DMS 273 treated with DMSO at 0.1 percent for 48 hours (cell line): ENCODE measurements at regions not wholly inside any gene's neighbourhood (a gene's known extent, or its start where the extent isn't known, plus 50 kb on each side); places are given as distances from the start of the nearest gene placed in this dataset.
"Not testable (repeated sequence)": the region's sequence is repeated elsewhere in the genome, so short reads cannot be mapped to it uniquely, and the experiment has no call there.

Experiments
- DNase-seq: peaks from one replicate; lab custom pipeline; 2025; lab: John Stamatoyannopoulos, UW

DNA sequence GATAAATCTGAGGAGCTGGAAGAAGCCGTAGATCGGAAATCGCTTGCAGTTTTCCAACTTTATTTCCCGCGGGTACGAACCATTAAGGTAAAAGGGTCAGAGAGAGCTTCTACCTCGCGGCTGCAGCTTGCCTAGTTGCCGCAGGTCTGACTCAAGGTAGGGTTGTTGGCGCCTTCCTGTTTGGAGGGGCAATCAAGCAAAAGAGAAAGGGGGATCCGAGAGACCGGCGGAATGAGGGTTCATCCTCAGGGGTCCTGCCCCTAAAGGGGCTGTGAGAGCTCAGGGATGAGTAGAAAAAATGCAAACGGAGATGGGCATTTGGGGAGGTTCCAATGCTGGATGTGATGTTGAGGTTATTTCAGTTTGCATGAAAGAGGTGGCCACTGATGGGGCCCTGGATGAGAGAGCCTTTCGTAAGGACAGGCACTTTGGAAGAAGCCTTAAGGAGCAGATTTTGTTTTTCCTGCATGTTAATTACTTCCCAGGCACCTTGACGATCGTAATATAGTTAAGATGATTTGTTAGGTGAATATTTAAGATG, 265.4 kb downstream of the CGGBP1 start:
- no peak for DNase-seq

DNA sequence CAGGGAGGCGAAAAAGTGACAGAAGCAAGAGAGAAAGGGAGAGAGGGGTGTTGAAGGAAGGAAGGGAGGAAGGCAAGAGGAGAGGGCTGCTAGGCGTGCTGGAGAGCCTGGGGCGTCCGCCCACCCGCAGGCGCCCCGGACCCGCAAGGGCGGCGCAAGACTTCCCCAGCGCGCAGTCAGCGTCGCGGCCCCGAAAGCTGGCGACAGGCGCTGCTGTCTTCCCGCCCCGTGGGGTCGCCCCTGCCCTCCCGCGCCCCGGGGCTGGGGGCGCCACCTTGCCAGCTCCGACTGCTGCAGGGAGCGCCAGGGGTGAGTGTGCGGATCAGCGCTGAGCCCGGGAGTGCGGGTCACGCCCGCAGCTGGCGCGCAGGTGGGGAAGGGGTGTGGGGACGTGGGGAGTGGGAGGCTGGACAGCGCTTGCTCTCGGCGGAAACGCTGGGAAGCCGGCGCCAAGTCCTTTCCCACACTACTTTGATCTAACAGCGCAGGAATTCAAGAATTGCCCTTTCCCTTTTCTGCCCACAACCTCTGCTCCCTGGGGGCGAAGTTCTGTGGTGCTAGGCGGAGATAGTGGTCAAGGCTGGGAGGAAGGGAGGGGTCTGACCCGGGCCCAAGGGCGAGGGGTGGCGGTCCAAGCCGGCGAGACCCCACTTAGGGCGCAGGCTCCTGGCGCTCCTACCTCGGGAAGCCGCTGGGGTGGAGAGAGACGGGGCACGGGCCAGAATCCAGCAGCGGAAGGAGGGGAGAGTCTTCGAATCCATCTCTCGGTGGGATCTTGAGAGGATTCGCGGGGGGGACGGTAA, 266.1 kb downstream of the CGGBP1 start, which contains the start of gene HTR1F:
TSS of gene HTR1F (plus strand) at position 173 of the 803 bp plus-strand sequence.
- DNase-seq, result no peak

DNA sequence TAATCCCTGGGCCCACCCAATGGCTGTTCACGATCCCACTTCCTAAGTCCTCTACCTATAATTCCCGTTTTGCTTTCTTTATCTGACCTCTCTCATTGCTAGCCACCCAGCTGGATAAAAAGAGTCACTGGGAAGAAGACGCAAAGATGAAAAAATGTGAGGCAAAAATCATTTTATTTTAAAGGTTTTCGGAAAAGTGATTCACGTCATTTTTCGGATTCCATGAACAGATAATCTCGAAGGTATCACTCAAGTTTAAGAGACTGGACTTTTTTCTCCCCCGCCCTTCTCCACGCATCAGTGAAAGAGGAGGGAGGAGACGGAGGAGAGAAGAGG, 266.6 kb downstream of the CGGBP1 start:
- no peak for DNase-seq

DNA sequence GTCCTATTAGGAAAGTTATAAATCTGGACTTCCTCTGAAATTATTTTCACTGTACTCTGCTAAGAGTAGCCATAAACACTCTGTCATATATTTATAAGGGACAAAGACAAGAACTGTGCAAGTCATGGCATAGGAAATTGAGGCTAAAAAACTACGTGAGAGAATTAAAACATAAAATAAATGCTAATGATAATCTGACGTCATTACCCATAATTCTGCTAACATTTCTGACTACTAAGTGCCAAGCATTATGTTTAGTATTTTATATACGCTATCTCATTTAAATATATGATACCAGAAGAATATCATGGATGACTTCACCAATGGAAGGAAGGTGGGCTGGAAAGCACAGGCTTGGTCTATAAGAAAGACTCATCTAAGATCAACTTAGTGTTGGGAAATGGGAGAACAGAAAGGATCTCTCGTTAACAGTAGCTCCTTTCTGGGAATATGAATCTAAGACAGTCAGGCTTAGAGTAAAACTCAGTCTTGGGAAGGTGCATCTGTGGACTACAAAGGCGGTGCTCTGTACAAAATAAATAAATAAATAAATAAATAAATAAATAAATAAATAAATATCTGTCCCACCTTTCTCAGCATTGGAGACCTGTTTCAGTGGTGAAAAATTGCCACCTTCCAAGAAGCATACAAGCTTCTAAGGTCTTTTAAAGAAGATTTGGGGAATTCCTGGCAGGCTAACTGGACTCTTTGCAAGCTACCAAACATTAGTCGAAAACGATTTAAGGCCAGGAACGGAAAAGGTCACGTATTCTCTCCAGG, 267.4 kb downstream of the CGGBP1 start:
- no peak for DNase-seq

DNA sequence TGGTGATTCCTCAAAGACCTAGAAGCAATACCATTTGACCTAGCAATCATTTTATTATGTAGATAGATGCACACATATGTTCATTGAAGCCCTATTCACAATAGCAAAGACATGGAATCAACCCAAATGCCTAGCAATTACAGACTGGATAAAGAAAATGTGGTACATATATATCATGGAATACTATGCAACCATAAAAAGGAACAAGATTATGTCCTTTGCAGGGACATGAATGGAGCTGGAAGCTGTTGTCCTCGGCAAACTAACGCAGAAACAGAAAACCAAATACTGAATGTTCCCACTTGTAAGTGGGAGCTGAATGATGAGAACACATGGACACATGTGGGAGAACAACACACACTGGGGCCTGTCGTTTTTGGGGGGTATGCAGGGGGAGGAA, 269.8 kb downstream of the CGGBP1 start:
- not testable (repeated sequence) for DNase-seq

DNA sequence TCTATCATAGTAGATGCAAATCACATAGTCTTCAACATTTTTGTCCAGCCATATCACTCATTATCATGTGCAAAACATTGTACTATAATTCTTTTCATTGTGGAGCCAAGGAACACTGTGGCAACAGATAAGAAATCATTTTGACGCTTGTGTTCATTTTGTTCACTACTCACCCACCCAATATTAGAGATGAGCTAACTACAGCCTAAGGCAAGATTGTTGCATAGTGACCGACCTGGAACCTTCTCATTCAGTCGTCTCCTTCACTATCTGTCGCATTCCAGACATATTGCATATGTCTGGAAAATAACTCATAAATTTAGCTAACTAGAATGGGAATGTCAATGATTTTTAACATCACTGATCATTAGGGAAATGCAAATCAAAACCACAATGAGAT, 270.3 kb downstream of the CGGBP1 start:
- DNase-seq, result no peak

DNA sequence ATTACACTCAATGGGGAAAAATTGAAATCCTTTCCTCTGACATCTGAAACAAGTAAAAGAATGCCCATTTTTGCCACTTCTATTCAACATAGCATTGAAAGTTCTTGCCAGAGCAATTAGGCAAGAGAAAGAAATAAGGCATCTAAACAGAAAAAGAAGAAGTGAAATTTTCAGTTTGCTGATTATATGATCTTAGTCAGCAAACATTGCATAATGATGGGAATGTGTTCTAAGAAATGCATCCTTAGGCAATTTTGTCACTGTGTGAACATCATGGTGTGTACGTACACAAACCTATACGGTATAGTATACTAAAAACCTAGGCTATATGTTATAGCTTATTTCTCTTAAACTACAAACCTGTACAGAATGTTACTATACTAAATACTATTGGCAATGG, 278.0 kb downstream of the CGGBP1 start:
- DNase-seq, result no peak

DNA sequence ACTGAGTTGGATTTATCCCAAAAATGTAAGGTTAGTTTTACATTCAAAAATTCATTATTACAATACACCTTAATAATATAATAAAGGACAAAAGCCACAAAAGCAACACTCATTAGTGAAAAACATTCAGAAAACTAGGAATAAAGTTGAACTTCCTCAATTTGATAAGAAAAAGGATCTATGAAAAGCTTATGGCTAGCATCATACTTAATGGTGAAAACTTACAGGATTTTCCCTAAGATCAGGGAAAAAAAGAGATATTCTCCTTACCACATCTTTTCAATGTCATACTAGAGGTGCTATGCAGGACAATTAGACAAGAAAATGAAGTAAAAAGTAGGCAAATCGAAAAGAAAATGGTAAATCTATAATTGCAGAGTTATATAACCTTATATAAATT, 279.9 kb downstream of the CGGBP1 start:
- no peak for DNase-seq

DNA sequence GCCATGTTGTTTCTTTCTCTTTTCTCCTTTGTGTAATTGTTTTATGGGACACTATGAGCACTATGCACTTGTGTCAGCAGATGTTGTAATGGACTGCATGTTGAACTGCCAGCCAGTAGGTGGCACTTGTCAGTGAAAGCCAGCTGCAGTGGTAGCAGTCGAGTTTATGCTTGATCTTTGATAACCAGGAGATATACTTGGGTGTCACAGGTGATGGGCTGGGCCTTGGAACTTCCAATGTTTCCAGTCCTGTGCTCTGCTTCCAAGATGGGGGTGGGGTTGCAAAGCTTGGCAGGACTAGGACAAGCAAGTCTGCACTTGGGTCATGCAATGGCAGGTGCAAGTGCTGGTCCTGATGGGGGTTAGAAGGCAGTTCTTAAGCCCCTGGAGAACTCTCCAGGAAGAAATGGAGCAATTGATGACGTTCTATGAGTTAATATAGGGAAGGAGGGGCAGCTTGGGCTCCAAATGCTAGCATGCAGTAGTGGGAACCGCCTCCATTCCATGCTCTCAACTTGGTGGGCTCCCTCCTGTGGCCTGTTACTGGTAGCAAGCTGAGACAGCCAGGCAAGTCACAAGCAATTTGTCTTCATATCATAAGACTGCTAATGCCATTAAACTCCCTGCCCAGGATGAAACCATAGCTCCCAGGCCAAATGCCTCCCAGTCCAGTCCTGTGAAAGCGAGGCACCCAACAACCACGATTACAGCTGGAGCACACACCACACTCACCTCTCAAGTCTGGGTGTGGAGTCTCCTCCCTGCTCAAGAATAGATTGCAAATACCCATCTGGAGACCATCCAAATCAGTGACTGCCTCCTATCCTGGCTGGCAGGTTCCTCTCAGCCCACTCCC, 287.2 kb downstream of the CGGBP1 start:
- DNase-seq, result no peak

DNA sequence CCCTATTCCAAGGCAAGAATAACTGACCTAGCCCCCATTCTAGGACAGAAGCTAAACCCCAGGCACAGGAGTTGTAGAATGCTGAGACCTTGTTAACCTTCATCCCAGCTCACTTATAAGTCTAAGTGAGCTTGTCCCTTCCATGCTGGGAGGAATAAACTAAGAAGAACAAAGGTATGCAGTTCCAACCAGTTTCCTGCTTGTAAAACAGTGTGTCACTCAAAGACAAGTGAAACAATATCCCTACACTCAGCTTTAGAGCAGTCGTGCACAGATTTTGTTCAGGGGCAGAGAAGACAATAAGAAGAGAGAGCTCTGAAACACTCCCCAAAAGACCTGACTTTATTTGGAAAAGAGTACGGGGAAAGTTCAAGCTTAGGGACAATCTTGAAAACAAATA, 292.1 kb downstream of the CGGBP1 start:
- no peak for DNase-seq

DNA sequence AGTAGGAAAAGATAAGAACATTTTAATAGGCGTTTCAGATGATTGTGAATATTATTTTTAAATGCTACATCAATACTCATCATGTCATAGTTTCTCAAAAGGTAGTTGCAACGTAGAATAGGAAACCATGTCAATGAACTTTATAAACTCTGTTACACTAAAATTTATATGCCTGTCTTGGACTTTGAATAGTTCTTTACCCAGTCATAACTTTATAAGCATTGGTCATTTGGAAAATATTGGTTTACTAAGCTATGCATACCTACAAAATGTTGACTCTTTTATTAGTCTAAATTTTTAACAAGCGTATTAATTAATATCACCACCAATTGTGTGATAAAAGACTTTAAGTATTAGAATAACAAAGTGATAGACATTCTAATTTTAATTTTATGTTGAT, 293.5 kb downstream of the CGGBP1 start:
- no peak for DNase-seq

DNA sequence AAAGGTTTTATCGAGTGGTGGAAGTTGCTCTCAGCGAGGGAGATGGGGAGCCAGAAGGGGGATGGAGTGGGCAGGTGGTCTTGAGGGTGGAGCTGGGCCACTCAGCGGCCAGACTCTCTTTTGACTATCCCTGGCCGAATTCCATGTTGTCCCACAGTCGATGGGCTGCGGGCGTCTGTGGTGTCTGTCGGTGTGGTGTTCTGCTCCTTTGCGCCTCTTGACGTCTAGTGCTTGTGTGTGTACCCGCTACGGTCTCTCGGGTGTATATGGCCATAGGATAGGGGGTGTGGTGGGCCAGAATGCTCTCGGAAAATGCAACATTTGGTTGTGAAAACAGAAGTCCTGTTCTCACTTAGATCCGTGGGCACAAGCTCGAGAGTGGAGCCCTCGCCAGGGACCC, 297.0 kb downstream of the CGGBP1 start:
- DNase-seq, result no peak

DNA sequence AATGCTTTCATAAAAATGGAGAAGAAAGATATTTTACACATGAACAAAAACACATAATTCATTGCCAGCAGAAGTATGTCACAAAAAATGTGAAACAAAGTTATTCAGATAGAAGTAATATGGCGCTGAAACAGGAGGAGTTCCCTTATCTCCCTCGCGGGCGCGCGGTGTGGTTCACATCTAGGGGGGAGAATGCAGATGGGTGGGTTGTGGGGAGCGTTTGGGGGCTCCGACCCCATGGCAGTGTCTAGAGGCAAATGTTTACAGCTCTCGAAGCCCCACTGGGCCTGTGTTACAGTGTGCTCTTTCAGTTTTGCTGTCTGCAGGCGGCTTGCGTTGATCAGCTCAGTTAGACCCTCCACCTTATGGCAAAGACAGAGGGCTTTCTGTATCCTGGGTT, 297.5 kb downstream of the CGGBP1 start:
- DNase-seq, result no peak

DNA sequence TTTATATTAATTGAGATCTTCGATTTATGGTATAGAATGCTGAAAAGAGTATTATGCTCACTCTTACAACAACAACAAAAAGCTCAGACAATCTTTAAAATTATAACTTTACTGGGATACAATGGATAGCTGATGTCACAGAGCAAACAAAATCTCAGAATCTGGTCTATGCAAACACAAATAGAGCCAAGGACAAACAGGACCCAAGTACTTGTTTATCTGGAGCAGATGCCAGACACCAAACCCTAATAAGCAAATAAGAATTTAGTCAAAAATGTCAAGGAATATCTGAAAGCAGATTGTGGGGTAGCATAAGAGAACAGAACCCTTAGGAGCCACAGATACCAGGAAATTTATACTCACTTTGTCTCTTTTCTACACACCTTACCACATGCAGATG, 302.2 kb downstream of the CGGBP1 start:
- DNase-seq, result no peak

DNA sequence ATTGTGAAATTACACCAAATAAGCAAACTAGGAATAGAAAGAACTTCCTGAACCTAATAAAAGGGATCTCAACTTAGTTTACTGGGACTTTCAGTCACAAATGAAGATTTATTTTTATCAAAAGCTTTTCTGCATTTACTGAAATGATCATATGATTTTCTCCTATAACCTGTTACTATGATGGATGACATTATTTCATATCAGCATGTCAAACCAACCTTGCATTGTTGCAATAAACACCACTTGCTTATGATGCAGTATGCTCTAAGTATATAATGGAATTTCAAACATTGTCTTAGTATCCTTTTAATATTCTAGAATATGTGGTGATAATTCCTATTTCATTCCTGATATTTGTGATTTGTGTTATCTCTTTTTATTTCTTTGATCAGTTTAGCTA, 303.0 kb downstream of the CGGBP1 start:
- DNase-seq, result no peak

DNA sequence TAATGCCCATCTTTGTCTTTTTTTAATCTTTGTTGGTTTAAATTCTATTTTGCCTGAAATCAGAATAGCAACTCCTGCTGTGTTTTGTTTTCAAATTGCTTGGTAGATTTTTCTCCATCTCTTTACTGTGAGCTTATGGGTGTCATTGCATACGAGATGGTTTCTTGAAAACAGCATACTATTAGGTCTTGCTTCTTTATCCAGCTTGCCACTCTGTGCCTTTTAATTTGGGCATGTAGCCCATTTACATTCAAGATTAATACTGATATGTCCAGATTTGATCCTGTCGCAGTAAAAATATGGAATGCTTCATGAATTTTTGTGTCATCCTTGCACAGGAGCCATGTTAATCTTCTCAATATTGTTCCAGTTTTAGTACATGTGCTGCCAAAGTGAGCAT, 316.6 kb downstream of the CGGBP1 start:
- DNase-seq, result no peak

DNA sequence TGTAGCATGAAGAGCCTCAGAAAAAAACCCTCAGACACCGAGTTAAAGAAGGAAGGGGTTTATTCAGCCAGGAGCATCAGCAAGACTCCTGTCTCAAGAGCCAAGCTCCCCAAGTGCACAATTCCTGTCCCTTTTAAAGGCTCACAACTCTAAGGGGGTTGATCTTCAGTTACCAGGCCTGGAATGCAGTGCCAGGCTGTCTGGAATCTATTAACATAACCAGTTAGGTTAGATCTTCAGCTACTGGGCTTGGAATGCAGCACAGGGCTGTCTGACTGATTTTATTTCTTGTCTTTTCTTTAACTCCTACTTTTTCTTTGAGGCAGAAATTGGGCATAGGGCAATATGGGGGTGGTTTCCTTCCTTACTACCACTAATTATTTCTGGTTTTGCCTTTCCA, 317.9 kb downstream of the CGGBP1 start:
- not testable (repeated sequence) for DNase-seq

DNA sequence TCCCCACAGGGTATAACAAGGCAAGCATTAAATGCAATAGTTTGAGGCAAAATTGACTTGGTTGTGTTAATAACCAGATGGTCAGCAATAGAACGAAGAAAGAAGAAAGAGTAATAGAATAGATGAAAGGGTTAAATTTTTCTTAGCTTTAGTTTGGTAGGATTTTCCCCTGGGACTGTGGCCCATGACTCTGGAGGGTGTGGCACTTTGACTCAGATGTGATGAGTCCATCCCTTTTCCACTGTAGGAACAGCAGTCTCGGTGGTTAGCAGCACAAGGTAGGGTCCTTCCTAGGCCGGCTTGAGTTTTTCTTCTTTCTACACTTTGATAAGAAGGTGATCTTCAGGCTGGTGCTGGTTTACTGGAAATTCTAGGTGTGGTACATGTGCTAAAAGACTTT, 321.0 kb downstream of the CGGBP1 start:
- DNase-seq, result not testable (repeated sequence)

DNA sequence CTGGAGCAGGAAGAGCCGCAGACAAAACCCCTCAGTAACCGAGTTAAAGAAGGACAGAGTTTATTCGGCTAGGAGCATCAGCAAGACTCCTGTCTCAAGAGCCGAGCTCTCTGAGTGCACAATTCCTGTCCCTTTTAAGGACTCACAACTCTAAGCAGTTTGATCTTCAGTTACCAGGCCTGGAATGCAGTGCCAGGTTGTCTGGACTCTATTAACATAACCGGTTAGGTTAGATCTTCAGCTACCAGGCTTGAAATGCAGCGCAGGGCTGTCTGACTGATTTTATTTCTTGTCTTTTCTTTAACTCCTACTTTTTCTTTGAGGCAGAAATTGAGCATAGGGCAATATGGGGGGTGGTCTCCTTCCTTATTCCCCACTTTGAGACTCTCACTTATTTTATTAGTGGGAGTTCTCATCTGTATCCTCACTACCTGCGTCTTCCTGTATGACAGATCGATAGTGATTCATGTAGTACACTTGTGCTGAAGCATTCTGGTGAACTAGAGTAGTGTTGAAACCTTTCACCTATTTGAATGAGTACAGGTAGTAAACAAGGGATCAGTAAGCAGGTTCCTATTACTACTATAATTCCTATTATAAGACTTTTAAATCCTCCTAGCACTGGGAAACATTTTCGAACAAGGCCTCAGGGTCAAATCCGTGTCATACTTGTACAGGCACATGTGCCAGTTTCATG, 325.0 kb downstream of the CGGBP1 start:
- DNase-seq, result no peak

DNA sequence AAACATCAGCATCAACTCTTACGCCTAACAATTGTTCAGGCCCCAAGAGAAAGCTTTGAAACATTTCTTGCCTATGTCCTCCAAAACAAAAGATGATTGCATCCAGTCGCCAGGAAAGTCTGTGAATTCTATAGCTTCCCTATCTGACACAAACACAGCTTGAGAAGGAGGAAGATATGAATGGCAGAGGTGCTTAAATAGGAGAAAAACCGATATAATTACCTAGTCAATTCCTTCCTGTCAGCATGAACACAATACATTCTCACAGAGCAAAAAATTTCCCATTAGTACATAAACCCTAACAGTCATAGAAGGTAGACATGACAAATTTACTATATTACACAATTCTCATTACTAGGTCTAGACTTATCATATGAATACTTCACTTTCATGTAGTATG, 326.5 kb downstream of the CGGBP1 start:
- no peak for DNase-seq

DNA sequence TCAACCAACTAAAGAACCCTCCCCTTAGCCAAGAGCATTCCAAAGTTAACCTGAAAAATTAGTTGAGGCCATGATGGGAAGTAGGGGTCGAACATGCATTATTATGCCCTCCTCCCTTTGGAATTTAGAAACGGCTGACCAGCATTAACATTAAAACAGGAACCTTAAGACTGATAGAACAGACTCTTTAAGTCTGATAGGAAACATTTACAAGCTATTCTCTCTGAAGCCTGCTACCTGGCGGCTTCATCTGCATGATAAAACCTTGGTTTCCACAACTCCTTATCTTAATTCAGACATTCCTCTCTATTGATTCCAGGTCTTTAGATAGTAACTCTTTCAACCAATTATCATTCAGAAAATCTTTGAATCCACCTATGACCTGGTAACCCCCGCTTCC, 331.0 kb downstream of the CGGBP1 start:
- DNase-seq, result no peak

DNA sequence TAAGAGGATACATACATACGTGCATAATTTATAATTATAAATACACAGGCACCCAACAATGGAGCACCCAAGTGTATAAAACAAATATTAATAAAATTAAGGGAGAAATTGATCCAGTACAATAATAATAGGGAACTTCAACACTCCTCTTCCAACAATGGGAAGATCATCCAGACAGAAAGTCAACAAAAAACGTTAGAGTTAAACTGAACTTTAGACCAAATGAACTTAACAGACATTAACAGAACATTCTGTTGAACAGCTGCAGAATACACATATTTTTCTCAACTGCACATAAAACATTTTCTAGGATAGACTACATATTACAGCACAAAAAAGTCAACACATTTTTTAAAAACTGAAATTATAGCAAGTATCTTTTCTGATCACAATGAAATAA, 339.7 kb downstream of the CGGBP1 start:
- DNase-seq, result no peak
